CD14-positive monocyte (primary cell): ENCODE measurements at regions not wholly inside any gene's neighbourhood (a gene's known extent, or its start where the extent isn't known, plus 50 kb on each side); places are given as distances from the start of the nearest gene placed in this dataset.

Source experiments
- DNase-seq, 3 donors: peaks; one replicate each; pipeline ENCODE4 v3.0.0-alpha.2; 2011 to 2022
- H2AFZ ChIP-seq: 2 replicates; pipeline ENCODE4 v1.6.0; 2012; ENCODE audit warnings: mild to moderate bottlenecking, low read depth, low read length, inconsistent platforms; ENCODE audit not compliant: insufficient read depth, poor library complexity, severe bottlenecking
- H3K27ac ChIP-seq, 2 donors: 1 replicate in 1 of 2; 2 replicates in 1 of 2; pipeline ENCODE4 v1.5.1; 2012 to 2013; ENCODE audit warnings: low read length in 2 of 2, control low read depth in 1 of 2, inconsistent platforms in 1 of 2, low read depth in 1 of 2, mild to moderate bottlenecking in 1 of 2
- H3K27me3 ChIP-seq, 2 donors: one replicate each; pipeline versions ENCODE4 v1.6.0 to v1.6.1; 2011 to 2013; ENCODE audit warnings: low read length in 2 of 2; ENCODE audit not compliant: control insufficient read depth in 2 of 2, insufficient read depth in 2 of 2
- H3K36me3 ChIP-seq, 2 donors: replicated peaks in 1 of 2; 1 replicate in 1 of 2; 2 replicates in 1 of 2; pipeline versions ENCODE4 v1.5.1 to v1.6.1; 2012 to 2013; ENCODE audit warnings: low read length in 2 of 2, control low read depth in 1 of 2, inconsistent platforms in 1 of 2, mild to moderate bottlenecking in 1 of 2; ENCODE audit not compliant: insufficient read depth in 2 of 2, control insufficient read depth in 1 of 2
- H3K4me1 ChIP-seq, 2 donors: 1 replicate in 1 of 2; 2 replicates in 1 of 2; pipeline versions ENCODE4 v1.5.1 to v1.6.1; 2012 to 2013; ENCODE audit warnings: low read length in 2 of 2, control low read depth in 1 of 2, inconsistent platforms in 1 of 2, mild to moderate bottlenecking in 1 of 2, moderate library complexity in 1 of 2; ENCODE audit not compliant: insufficient read depth in 2 of 2, control insufficient read depth in 1 of 2
- H3K4me2 ChIP-seq: replicated peaks from 2 replicates; pipeline ENCODE3; 2012; ENCODE audit warnings: low read length, moderate library complexity, mild to moderate bottlenecking; ENCODE audit not compliant: poor library complexity, severe bottlenecking; ENCODE audit errors: extremely low read depth
- H3K4me3 ChIP-seq, 3 experiments: fragments of 200-600 bp in 1 of 3; sonication (generic) in 1 of 3; replicated peaks in 1 of 3; 1 replicate in 2 of 3; 2 replicates in 1 of 3; pipeline ENCODE4 v1.5.1; 2011 to 2013; ENCODE audit warnings: low read length in 3 of 3, mild to moderate bottlenecking in 3 of 3, control low read depth in 2 of 3, low read depth in 2 of 3, inconsistent platforms in 1 of 3, moderate library complexity in 1 of 3
- H3K79me2 ChIP-seq: 2 replicates; pipeline ENCODE4 v1.6.0; 2012; ENCODE audit warnings: mild to moderate bottlenecking, control low read depth, inconsistent platforms, low read length, moderate library complexity; ENCODE audit not compliant: insufficient read depth
- H3K9ac ChIP-seq: 2 replicates; pipeline ENCODE4 v1.6.0; 2017; ENCODE audit warnings: low read length, mild to moderate bottlenecking; ENCODE audit not compliant: insufficient read depth, poor library complexity, severe bottlenecking
- H3K9me3 ChIP-seq, 2 donors: replicated peaks in 1 of 2; 1 replicate in 1 of 2; 2 replicates in 1 of 2; pipeline versions ENCODE4 v1.5.1 to v1.6.1; 2012 to 2013; ENCODE audit warnings: low read length in 2 of 2, control low read depth in 1 of 2; ENCODE audit not compliant: control insufficient read depth in 1 of 2, insufficient read depth in 1 of 2
- H4K20me1 ChIP-seq: 2 replicates; pipeline ENCODE4 v1.6.0; 2012; ENCODE audit warnings: mild to moderate bottlenecking, low read length, control low read depth, moderate library complexity; ENCODE audit not compliant: insufficient read depth
- H3K27ac Mint-ChIP-seq, 7 donors: one replicate each; pipeline ENCODE4 v1.8.0; 2020; ENCODE audit warnings: mild to moderate bottlenecking in 7 of 7, mixed read lengths in 7 of 7, moderate library complexity in 6 of 7, inconsistent platforms in 2 of 7
- H3K27me3 Mint-ChIP-seq, 3 donors: one replicate each; pipeline ENCODE4 v1.8.0; 2021 to 2022; ENCODE audit warnings: low read depth in 3 of 3, mild to moderate bottlenecking in 3 of 3, mixed read lengths in 3 of 3, moderate library complexity in 3 of 3, inconsistent platforms in 1 of 3
- H3K36me3 Mint-ChIP-seq, 2 donors: one replicate each; pipeline ENCODE4 v1.8.0; 2020; ENCODE audit warnings: mixed read lengths in 2 of 2, inconsistent platforms in 1 of 2, mild to moderate bottlenecking in 1 of 2
- H3K4me1 Mint-ChIP-seq: one replicate; pipeline ENCODE4 v1.8.0; 2020; ENCODE audit warnings: mild to moderate bottlenecking, mixed read lengths
- H3K4me3 Mint-ChIP-seq, 2 donors: one replicate each; pipeline ENCODE4 v1.8.0; 2020; ENCODE audit warnings: mild to moderate bottlenecking in 2 of 2, mixed read lengths in 2 of 2, moderate library complexity in 1 of 2
- H3K9me3 Mint-ChIP-seq, 7 donors: one replicate each; pipeline ENCODE4 v1.8.0; 2020 to 2022; ENCODE audit warnings: mixed read lengths in 7 of 7, mild to moderate bottlenecking in 6 of 7, moderate library complexity in 6 of 7, inconsistent platforms in 2 of 7
- CTCF ChIP-seq: fragments of 200-600 bp; IDR thresholded peaks from one replicate; pipeline ENCODE4 v1.8.0; 2022; ENCODE audit warnings: antibody characterized with exemption, mild to moderate bottlenecking
- WGBS: methylation state at CpG from one replicate; pipeline ENCODE4 v1.1.5; 2013; ENCODE audit warnings: missing lambda C conversion rate; ENCODE audit not compliant: insufficient coverage; 5-methylcytosine and 5-hydroxymethylcytosine counted together
- intact Hi-C, 2 donors: fragments of 100-400 bp; cut with micrococcal nuclease; formaldehyde crosslinking; loops; one replicate each; pipeline versions ENCODE4 v1.15.0 to v1.15.1; 2023

GRCh38 chr2:117485588-117485987 lies 328.9 kb upstream of the DDX18 start:
- H3K4me3 Mint-ChIP-seq = no peak overlapping the region
- TF ChIP-seq CTCF = no peak
- Histone ChIP-seq H3K4me1 (no peaks in the 10 kb centered on the region), H2AFZ (no peak overlapping the region), H3K4me3 (no peak overlapping the region), H3K4me2 (no peak overlapping the region), H3K27ac (no peak overlapping the region), H3K27me3 (no peaks in the 10 kb centered on the region), H3K36me3 (no peaks in the 10 kb centered on the region), H3K9ac (no peak overlapping the region), H3K9me3 (peaks cover 10 to 16% of the 10 kb centered on the region in 2 donors), H3K79me2 (no peaks in the 10 kb centered on the region), H4K20me1 (no peaks in the 10 kb centered on the region)
- peaks cover 0 to 2% (median 1%) of the 10 kb centered on the region in 3 donors for H3K27me3 Mint-ChIP-seq
- DNase-seq = no peak
- intact Hi-C loops = no loop called here
- H3K27ac Mint-ChIP-seq = no peak overlapping the region
- 33% methylated on average over 1 of the region's 3 CpGs for WGBS
- H3K4me1 Mint-ChIP-seq = no peaks in the 10 kb centered on the region
- H3K9me3 Mint-ChIP-seq = peaks cover 1 to 25% (median 5%) of the 10 kb centered on the region in 7 donors
- H3K36me3 Mint-ChIP-seq = no peaks in the 10 kb centered on the region

GRCh38 chr2:117486081-117486480 lies 328.4 kb upstream of the DDX18 start:
- no peaks in the 10 kb centered on the region for H3K4me1 Mint-ChIP-seq
- WGBS = 78% methylated on average over 1 of the region's 2 CpGs
- H3K9me3 ChIP-seq = peaks cover 10 to 12% of the 10 kb centered on the region in 2 donors

More at GRCh38 chr2:117486081-117486480, 328.4 kb upstream of the DDX18 start:
- H3K27ac ChIP-seq = no peak overlapping the region
- peaks cover 1 to 25% (median 5%) of the 10 kb centered on the region in 7 donors for H3K9me3 Mint-ChIP-seq
- H2AFZ ChIP-seq = no peak overlapping the region
- H4K20me1 ChIP-seq = no peaks in the 10 kb centered on the region
- H3K79me2 ChIP-seq = no peaks in the 10 kb centered on the region
- H3K4me1 ChIP-seq = no peaks in the 10 kb centered on the region
- no peak overlapping the region for H3K4me3 ChIP-seq
- H3K4me3 Mint-ChIP-seq = no peak overlapping the region
- no peaks in the 10 kb centered on the region for H3K36me3 Mint-ChIP-seq
- intact Hi-C loops = no loop called here
- no peak overlapping the region for H3K4me2 ChIP-seq
- no peak for DNase-seq
- H3K9ac ChIP-seq = no peak overlapping the region
- no peaks in the 10 kb centered on the region for H3K27me3 ChIP-seq
- no peak overlapping the region for H3K27ac Mint-ChIP-seq
- no peaks in the 10 kb centered on the region for H3K36me3 ChIP-seq
- peaks cover 0 to 2% (median 1%) of the 10 kb centered on the region in 3 donors for H3K27me3 Mint-ChIP-seq
- no peak for TF ChIP-seq CTCF
